Inflammatory macrophage (primary cell): ENCODE measurements at regions not wholly inside any gene's neighbourhood (a gene's known extent, or its start where the extent isn't known, plus 50 kb on each side); places are given as distances from the start of the nearest gene placed in this dataset.
"Not testable (repeated sequence)": the region's sequence is repeated elsewhere in the genome, so short reads cannot be mapped to it uniquely, and the experiment has no call there.

Source experiments
- DNase-seq, 2 donors: peaks; one replicate each; pipeline ENCODE4 v3.0.0-alpha.2; 2020 to 2022

- no peak for DNase-seq
Observed at GRCh38 chr12:23281295-23281694, 656.3 kb downstream of the ETNK1 start.

- no peak for DNase-seq
Observed at GRCh38 chr12:23282701-23283100, 657.7 kb downstream of the ETNK1 start.

GRCh38 chr12:23285764-23286530 is 661.0 kb downstream of the ETNK1 start:
- not testable (repeated sequence) for DNase-seq

GRCh38 chr12:23290627-23291330 is 658.7 kb downstream of the SOX5 start:
- no peak for DNase-seq

DNA sequence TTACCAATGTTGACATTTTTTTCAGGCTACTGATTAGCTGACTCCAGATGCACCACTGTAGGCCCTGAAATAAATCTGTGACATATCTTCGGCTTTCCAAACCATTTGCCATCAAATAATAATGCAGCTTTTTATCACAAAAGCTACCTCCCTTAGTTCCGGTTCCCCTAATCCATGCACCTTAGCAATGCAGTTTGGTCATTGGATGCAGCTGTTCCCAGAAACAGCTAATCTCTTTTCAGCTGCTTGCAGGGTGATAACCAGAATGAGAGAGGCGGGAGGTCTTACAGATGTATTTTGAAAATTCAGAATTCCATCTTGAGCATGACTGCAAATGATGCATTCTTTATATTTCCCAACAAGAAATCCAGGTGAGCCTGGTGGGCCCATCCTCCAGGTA is 646.2 kb downstream of the SOX5 start:
- no peak for DNase-seq

- no peak for DNase-seq
Observed at GRCh38 chr12:23303821-23304220, 645.6 kb downstream of the SOX5 start.

DNA sequence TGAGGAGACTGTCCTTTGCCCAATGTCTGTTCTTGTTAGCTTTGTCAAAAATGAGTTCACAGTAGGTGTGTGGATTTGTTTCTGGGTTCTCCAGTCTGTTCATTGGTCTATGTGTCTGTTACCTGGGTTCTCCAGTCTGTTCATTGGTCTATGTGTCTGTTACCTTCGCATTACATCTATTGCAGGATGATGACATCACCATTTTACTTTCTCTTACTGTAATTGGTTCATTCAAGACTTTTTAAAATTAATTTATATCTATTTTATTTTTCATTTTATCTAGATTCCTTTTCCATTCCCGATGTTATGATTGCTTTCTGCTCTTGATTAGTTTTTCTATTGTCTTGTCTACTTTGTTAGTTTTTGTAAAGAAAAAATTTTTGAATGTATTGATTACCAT is 615.5 kb downstream of the SOX5 start:
- DNase-seq = no peak

GRCh38 chr12:23335593-23335992 is 613.9 kb downstream of the SOX5 start:
- no peak for DNase-seq

DNA sequence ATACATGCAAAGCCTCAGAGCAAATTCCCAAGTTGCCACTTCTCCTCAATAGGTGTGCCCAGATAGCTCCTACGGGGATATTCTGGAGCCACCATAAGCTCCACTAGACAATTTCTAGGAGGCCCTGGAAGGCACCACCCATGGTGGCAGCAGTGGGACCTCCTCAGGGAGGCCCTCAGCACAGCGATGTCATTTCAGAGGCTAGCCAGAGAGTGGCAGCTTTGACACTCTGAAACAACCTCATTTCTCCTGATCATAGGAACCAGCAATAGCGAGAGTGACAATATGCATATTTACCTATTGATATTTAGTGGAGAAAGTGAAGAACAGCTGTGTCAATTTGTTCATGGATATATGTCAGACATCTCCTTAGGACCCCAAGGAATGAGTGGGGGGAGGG is 612.3 kb downstream of the SOX5 start:
- DNase-seq = no peak

- DNase-seq = no peak
Observed at GRCh38 chr12:23340351-23340750, 609.1 kb downstream of the SOX5 start.

- DNase-seq = no peak
Observed at GRCh38 chr12:23342407-23342806, 607.1 kb downstream of the SOX5 start.

DNA sequence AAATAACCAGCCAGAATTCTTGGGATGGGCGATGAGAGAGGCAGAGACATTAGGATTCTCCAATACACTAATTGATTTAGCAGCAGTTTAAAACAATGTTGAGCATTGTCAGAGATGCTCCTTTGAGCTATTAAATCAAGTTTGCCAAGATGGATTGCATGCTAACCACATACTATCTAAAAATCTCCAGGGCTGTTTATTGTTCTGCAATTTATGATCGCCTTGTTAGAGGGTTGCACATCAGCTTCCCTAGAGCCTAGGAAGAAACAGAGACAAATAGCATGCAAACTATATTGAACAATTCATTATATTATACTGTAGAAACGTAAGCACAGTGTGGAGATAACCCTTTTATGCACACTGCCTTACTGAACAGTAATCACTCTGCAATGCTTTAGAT is 599.9 kb downstream of the SOX5 start:
- DNase-seq = no peak

- DNase-seq = no peak
Observed at GRCh38 chr12:23350808-23351207, 598.7 kb downstream of the SOX5 start.

DNA sequence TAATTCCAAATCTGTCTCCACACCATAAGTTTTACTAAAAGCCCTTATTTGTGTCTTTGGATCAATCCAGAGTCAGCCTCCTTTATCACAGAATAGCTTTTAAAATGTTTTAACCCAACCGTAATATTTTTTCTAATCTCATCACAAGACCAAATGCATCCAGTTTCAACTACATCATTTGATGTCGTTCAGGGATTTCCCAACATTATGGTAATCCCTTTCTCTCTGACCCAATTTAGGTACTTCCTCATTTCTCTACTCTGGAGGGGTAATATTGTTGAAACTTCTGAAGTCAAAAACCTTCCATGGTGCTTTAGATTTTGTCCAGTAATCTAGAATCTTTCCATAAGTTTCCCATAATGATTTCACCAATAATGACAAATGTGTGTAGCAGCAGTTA is 596.8 kb downstream of the SOX5 start:
- DNase-seq = no peak

DNA sequence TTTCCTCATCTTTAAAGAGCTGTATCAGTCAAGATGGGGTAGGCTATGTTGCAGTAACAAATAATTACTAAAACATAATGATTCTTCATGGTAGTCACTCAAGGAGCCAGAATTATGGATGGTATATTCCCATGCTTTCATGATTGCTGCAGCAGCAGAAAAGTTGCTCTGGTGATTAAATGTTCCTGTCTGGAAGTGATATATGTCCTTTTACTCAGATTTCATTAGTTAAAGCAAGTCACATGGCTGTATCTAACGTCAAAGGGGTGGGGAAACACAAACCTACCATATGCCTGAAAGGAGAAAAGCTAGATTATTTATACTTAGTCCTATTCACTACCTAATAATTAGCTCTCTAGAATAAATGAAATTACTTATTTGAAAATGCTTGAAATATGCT is 594.7 kb downstream of the SOX5 start:
- no peak for DNase-seq

DNA sequence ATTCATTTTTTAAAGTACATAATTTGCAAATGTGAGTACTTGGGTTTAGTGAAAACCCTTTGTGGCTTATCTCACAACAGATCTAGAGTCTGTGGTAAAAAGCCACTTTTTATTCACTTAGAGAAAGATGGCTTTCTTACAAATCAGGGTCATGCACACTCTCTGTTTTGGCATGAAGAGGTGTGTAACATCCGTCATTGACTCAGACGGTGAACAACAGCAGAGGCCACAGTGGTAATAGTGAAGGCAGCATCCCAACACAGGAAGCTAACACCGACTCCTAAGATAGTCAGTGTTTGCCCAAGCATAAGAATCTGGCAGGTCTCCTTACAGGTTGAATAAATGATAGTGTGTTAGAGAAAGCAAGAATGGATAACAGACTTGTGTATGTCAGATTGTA is 593.0 kb downstream of the SOX5 start:
- DNase-seq = no peak

DNA sequence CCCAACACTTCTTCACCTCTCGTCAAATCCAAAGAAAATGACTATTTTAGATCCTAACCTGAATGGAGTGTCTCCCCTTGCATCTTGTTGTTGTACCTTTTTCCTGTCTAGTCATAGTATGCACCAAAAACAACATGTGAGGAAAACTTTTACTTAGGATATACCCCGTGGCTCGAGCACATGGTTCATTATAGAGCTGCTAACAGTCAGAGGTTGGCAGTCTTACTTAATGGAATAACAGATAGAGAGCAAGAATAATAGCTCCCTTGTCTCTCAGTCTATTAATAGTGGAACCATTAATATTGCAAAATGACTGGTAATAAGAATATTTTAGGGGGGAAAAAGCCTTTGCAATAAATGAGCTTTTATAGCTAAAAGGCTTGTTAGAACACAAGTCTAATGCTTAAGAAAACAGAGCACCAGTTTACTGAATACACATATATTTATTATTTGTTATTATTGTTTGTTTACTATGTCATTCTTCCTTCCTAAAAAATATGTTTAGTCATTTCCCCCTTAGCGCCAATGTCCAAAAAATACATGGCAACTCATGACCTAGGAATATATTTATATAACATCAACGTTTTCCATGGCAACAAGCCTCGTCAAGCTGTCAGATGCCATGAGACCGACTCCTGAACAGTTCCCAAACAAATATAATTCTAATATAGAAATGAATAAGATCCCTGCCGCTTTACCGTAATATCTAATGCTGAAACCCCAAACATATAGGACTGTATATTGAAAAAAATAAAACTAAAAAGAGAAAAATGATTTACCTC is 592.4 kb downstream of the SOX5 start:
- no peak for DNase-seq

GRCh38 chr12:23359975-23360701 is 589.3 kb downstream of the SOX5 start:
- no peak for DNase-seq

DNA sequence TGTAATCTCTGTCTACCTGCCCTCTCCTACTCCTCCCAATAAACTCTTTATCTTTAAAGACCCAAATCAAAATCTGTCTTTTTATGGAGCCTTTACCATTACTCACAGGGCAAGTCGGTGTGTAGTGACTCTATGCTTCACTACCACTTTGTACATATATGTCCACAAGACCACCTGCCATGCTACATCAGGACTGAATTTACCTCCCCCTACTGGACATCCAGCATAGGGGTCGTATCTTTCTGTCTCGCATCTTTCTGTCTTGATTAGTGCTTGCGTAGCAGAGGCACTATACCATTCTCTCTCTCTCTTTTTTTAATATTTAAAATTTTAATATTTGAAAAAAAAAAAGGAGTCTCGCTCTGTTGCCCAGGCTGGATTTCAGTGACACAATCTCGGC is 587.5 kb downstream of the SOX5 start:
- DNase-seq = no peak

- DNase-seq = no peak
Observed at GRCh38 chr12:23368590-23368989, 580.9 kb downstream of the SOX5 start.

DNA sequence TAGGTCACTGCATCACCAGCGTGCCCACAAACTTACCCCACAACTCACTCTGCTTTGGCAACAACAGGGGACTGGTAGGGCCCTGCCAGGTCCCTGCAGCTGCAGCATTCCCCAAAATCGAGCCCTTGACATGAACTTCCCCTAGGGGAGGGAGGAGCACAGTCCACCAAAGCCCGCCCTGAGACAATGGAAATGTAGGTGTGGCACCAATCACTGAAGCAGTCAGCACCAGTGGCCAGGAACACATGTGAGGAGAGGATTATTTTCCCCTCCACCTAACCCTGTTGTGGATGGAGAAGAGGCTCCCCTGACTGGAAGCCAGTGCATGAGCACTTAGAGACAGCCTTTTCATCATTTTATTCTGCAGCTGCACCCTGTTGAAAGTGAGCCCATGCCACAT is 573.8 kb downstream of the SOX5 start:
- no peak for DNase-seq

DNA sequence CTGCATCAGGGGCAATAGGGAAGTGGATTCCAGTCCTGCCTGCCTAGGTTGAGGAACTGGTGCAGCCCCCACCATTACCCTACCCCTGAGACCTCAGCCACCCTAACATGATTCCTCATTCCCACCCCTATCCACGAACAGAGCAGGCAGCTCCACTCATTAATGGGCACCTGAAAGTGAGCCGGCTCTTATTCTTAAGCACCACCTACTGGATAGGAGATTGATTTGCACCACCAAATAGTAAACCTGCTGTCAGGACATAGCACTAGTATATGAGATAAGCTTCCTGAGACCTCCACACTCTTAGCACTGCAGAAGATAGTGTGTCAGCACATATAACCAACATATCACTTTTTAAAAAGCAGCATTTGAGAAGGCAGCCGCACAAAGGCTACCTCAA is 573.2 kb downstream of the SOX5 start:
- DNase-seq = no peak
